ENCODE measurements at regions not wholly inside any gene's neighbourhood (a gene's known extent, or its start where the extent isn't known, plus 50 kb on each side); places are given as distances from the start of the nearest gene placed in this dataset.
A peak's percentile ranks its signal among the peaks of the same experiment; 100 is the strongest.
"Not testable (repeated sequence)": the region's sequence is repeated elsewhere in the genome, so short reads cannot be mapped to it uniquely, and the experiment has no call there.

- DNase-seq (ENCODE audit: low spot score), result not testable (repeated sequence)
These were observed 53.1 kb downstream of the HSFY1 start for GRCh38 chrY:18599606-18600005.

- not testable (repeated sequence) for DNase-seq (ENCODE audit: low spot score)
These were observed 54.8 kb downstream of the HSFY1 start for GRCh38 chrY:18601287-18601686.

GRCh38 chrY:18606251-18606650 is 59.7 kb downstream of the HSFY1 start:
- DNase-seq (ENCODE audit: low spot score), result not testable (repeated sequence)

DNA sequence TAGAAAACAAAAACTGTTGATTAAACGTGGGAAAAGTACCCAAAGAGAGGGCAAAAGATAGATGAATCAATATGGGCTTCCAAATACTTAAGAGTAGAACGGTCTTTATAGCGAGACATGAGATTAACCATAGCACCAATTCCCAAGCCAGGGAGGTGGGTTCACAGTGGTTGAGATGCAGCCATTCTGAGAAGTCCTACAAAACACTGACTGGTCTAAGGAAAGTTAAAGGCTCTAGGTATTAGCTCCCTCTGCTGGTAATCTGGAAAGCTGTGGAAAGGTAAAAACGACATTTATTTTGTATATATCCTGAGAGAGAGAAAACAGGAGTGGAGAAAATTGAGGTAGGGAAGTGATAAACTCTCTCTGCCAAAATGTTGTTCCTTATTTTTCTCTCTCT is 61.7 kb downstream of the HSFY1 start:
- not testable (repeated sequence) for DNase-seq (ENCODE audit: low spot score)

DNA sequence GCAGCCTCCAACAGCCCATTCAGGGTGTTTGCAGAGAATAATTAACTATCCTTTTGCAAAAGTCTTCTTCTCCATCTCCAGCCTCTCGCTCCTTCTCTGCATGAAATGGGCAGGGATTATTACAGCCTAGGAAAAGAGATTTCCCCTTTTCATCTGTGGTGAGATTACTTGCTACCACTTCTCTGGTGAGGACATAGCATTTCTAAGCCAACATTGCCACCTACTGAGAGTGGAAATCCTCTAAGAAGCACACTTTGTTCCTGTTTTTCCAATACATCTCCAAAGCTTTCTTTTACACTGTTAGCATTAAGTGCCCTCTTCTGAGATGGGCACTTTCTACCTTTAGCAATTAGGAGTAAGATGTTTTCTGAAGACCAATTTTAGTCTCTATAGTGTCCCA is 69.3 kb downstream of the HSFY1 start:
- not testable (repeated sequence) for DNase-seq (ENCODE audit: low spot score)

GRCh38 chrY:18629805-18630516 is 83.4 kb downstream of the HSFY1 start:
- DNase-seq (ENCODE audit: low spot score), result not testable (repeated sequence)

DNA sequence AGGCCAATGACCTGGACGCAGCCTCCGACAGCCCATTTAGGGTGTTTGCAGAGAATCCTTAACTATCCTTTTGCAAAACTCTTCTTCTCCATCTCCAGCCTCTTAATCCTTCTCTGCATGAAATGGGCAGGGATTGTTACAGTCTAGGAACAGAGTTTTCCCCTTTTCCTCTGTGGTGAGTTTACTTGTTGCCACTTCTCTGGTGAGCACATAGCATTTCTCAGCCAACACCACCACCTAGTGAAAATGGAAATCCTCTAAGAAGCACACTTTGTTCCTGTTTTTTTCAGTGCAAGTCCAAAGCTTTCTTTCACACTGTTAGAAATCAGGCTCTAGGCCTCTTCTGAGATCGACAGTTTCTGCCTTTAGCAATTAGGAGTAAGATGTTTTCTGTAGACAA is 84.1 kb downstream of the HSFY1 start:
- not testable (repeated sequence) for DNase-seq (ENCODE audit: low spot score)

GRCh38 chrY:18631610-18632009 is 85.1 kb downstream of the HSFY1 start:
- not testable (repeated sequence) for DNase-seq (ENCODE audit: low spot score)

GRCh38 chrY:18650746-18651145 is 104.2 kb downstream of the HSFY1 start:
- DNase-seq (ENCODE audit: low spot score), result no peak

DNA sequence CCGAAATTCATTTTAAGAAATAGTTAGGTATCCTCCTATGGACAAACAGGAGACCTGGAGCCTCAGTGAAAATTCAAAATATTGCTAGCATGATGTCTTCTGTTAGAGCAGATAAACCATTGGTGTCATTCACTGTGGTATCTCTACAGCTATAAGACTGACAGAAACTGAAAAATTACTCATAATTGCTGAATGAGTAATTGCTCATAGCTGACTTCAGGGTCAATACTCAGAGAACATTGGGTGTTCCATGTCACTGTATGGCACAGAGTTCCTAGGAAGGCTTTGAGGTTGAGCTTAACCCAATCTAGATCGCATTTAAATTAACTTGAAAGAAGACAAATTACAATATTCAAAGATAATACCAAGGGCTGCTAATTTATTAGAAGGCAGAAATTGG is 109.0 kb downstream of the HSFY2 start:
- no peak for DNase-seq (ENCODE audit: low spot score)

DNA sequence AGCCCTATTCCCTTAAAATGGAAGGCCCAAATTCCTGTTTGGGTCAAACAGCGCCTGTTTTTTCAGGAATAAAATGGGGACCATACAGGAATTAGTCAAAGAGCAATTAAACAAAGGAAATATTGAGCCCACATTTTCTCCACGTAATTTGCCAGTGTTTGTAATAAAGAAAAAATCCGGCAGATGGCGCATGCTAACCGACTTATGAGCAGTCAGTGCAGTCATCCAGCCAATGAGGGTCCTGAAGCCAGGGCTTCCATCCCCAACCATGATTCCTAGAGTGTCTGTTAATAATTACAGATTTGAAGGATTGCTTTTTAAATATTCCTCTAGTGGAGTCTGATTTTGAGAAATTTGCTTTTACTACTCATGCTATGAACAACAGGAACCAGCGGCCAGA is 103.7 kb downstream of the HSFY2 start:
- peak; percentile 9 for DNase-seq (ENCODE audit: low spot score)

GRCh38 chrY:18671970-18672369 is 101.6 kb downstream of the HSFY2 start:
- no peak for DNase-seq (ENCODE audit: low spot score)

DNA sequence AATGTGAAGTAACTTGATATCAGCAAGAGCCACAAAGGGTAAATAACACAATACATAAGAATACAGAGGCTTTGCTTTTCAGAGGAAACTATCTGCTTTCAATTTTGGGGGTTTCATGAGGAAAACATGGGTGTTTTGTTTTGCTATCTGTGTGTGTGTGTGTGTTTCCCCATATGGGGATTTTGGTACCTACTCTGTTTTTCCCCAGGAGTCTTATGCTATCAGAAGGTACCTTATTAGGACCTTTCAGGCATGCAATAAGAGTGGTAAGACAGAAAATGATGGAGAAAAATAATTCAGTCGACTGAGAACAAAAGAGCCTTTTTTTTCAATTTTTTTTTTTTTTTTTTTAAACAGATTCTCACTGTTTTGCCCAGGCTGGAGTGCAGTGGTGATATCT is 87.5 kb downstream of the HSFY2 start:
- not testable (repeated sequence) for DNase-seq (ENCODE audit: low spot score)

- DNase-seq (ENCODE audit: low spot score), result not testable (repeated sequence)
These were observed 85.2 kb downstream of the HSFY2 start for GRCh38 chrY:18688362-18688761.

DNA sequence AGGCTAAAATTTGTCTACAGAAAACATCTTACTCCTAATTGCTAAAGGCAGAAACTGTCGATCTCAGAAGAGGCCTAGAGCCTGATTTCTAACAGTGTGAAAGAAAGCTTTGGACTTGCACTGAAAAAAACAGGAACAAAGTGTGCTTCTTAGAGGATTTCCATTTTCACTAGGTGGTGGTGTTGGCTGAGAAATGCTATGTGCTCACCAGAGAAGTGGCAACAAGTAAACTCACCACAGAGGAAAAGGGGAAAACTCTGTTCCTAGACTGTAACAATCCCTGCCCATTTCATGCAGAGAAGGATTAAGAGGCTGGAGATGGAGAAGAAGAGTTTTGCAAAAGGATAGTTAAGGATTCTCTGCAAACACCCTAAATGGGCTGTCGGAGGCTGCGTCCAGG is 84.1 kb downstream of the HSFY2 start:
- DNase-seq (ENCODE audit: low spot score), result not testable (repeated sequence)

GRCh38 chrY:18689890-18690593 is 83.5 kb downstream of the HSFY2 start:
- DNase-seq (ENCODE audit: low spot score), result not testable (repeated sequence)

DNA sequence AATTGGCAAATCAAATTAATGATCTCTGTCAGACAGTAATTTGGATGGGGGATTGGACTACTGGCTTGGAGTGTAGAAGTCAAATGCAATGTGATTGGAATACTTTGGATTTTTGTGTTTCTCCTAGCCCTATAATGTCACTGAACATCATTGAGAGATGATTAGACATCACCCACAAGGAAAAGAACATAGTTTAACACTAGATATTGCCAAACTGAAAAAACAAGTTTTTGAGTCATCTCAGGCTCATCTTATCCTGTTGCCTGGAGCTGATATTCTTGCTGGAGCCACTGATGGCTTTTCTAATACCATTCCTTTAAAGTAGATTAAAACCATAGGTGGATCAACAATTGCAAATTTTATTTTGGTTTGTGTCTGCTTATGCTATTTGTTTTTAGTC is 76.7 kb downstream of the HSFY2 start:
- not testable (repeated sequence) for DNase-seq (ENCODE audit: low spot score)

- not testable (repeated sequence) for DNase-seq (ENCODE audit: low spot score)
These were observed 69.3 kb downstream of the HSFY2 start for GRCh38 chrY:18704198-18704597.

DNA sequence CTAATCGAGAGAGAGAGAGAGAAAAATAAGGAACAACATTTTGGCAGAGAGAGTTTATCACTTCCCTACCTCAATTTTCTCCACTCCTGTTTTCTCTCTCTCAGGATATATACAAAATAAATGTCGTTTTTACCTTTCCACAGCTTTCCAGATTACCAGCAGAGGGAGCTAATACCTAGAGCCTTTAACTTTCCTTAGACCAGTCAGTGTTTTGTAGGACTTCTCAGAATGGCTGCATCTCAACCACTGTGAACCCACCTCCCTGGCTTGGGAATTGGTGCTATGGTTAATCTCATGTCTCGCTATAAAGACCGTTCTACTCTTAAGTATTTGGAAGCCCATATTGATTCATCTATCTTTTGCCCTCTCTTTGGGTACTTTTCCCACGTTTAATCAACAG is 61.8 kb downstream of the HSFY2 start:
- not testable (repeated sequence) for DNase-seq (ENCODE audit: low spot score)

DNA sequence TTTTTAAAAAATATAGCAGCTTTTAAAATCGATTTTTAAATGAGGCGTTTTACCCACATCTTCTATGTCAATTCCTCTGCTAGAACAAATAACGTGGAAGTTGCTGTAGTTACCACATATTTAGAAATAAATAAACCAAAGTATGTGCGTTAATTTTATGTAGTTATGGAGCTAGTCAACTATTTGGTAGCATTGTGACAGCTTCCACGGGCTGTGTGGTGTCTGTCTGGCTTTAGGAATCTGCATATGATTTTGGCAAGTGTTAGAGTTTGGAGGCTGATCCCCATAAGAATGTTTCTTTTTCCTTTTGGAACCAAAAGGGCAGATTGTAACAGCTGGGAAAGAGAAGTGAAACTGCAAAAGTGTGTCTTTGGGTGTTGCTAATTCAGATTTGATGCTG is 59.8 kb downstream of the HSFY2 start:
- DNase-seq (ENCODE audit: low spot score), result not testable (repeated sequence)

GRCh38 chrY:18718714-18719113 is 54.8 kb downstream of the HSFY2 start:
- DNase-seq (ENCODE audit: low spot score), result not testable (repeated sequence)

GRCh38 chrY:18720395-18720794 is 53.1 kb downstream of the HSFY2 start:
- not testable (repeated sequence) for DNase-seq (ENCODE audit: low spot score)
